ENCODE measurements at regions not wholly inside any gene's neighbourhood (a gene's known extent, or its start where the extent isn't known, plus 50 kb on each side); places are given as distances from the start of the nearest gene placed in this dataset.

DNA sequence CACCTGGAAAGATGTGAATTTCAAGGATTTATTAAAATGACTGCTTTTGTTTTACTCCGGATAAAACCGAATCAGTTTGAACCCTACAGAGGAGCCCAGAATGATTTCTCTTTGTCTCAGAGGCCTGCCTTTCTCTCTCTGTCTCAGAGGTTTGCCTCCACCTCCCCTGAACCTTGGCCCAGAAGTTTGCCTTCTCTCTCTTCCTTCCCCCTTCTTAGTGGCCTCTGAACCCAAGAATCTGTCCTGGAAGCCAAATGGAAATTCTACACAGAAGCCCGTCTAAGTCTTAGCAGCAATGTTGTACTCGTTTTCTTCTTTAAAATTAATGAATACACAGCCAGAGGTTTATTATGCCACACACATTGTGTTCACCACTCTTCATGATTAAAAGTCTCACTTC lies 200.7 kb downstream of the SOCS6 start:
- Histone ChIP-seq H3K4me1 (ENCODE audit: control insufficient read depth in 1 of 2, insufficient read depth in 2 of 2, low read length in 2 of 2) (peaks cover 15 to 21% of the 10 kb centered on the region in 2 donors), H2AFZ (ENCODE audit: insufficient read depth, low read depth, low read length, poor library complexity, severe bottlenecking) (no peak overlapping the region), H3K4me2 (replicated peaks; ENCODE audit: extremely low read depth, low read length, poor library complexity, severe bottlenecking) (peak overlapping the region; percentile 35), H4K20me1 (ENCODE audit: insufficient read depth, low read length) (no peaks in the 10 kb centered on the region), H3K27ac (ENCODE audit: low read depth in 1 of 2, low read length in 2 of 2) (peak overlapping the region; percentile 58 to 68), H3K4me3 (replicated peaks in 1 of 3; ENCODE audit: low read depth in 2 of 3, low read length in 3 of 3) (peak overlapping the region in 1 of 3 experiments; percentile 2), H3K9ac (ENCODE audit: insufficient read depth, low read length, poor library complexity, severe bottlenecking) (no peak overlapping the region), H3K27me3 (ENCODE audit: control insufficient read depth in 2 of 2, insufficient read depth in 2 of 2, low read length in 2 of 2) (no peaks in the 10 kb centered on the region), H3K79me2 (ENCODE audit: insufficient read depth, low read length) (no peaks in the 10 kb centered on the region), H3K36me3 (replicated peaks in 1 of 2; ENCODE audit: control insufficient read depth in 1 of 2, insufficient read depth in 2 of 2, low read length in 2 of 2) (no peaks in the 10 kb centered on the region), H3K9me3 (replicated peaks in 1 of 2; ENCODE audit: control insufficient read depth in 1 of 2, insufficient read depth in 1 of 2, low read length in 2 of 2) (no peaks in the 10 kb centered on the region)
- H3K27ac Mint-ChIP-seq = peak overlapping the region; percentile 82 to 96 (median 92)
- no peak for DNase-seq
- WGBS (ENCODE audit: insufficient coverage) = 22% methylated on average over 3 of the region's 4 CpGs
- peaks cover 14% of the 10 kb centered on the region for H3K4me1 Mint-ChIP-seq
- intact Hi-C loops (cut with micrococcal nuclease) = no loop called here
- peak overlapping the region; percentile 46 to 56 for H3K4me3 Mint-ChIP-seq
- TF ChIP-seq, protein P1, sequence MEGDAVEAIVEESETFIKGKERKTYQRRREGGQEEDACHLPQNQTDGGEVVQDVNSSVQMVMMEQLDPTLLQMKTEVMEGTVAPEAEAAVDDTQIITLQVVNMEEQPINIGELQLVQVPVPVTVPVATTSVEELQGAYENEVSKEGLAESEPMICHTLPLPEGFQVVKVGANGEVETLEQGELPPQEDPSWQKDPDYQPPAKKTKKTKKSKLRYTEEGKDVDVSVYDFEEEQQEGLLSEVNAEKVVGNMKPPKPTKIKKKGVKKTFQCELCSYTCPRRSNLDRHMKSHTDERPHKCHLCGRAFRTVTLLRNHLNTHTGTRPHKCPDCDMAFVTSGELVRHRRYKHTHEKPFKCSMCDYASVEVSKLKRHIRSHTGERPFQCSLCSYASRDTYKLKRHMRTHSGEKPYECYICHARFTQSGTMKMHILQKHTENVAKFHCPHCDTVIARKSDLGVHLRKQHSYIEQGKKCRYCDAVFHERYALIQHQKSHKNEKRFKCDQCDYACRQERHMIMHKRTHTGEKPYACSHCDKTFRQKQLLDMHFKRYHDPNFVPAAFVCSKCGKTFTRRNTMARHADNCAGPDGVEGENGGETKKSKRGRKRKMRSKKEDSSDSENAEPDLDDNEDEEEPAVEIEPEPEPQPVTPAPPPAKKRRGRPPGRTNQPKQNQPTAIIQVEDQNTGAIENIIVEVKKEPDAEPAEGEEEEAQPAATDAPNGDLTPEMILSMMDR (IDR thresholded peaks at IDR 0.05) = no peak
- H3K36me3 Mint-ChIP-seq = no peaks in the 10 kb centered on the region
- no peaks in the 10 kb centered on the region for H3K27me3 Mint-ChIP-seq (ENCODE audit: low read depth in 3 of 3)
- peaks cover 0 to 4% (median 0%) of the 10 kb centered on the region in 7 donors for H3K9me3 Mint-ChIP-seq

DNA sequence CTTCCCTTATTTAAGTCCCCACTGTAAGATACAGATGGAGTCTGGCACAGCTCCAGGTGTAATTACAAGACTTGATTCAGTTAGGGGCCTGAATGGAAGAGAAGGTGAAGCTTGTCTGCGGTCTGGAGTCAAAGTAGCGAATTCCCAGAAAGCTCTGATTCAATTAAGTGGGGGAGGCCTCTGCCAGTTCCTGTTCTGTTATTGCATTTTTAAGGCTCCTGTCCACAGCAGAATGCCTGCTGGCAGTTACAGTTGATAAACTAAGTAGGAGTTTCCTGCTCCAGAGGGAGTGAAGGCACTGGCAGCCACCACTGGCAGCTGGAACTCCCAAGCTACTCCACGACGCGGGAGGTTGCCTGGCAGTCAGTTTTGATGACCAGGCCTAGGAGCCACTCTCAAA lies 181.1 kb downstream of the SOCS6 start:
- TF ChIP-seq, protein P1 (IDR thresholded peaks at IDR 0.05) = no peak
- Mint-ChIP-seq H3K4me3 (no peak overlapping the region), H3K36me3 (no peaks in the 10 kb centered on the region), H3K27ac (no peak overlapping the region), H3K27me3 (ENCODE audit: low read depth in 3 of 3) (no peaks in the 10 kb centered on the region), H3K4me1 (peaks cover under 1% of the 10 kb centered on the region), H3K9me3 (peaks cover 0 to 3% (median 0%) of the 10 kb centered on the region in 7 donors)
- 48% methylated on average over 2 of the region's 5 CpGs for WGBS (ENCODE audit: insufficient coverage)
- H3K79me2 ChIP-seq (ENCODE audit: insufficient read depth, low read length) = no peaks in the 10 kb centered on the region
- peaks cover 0 to under 1% of the 10 kb centered on the region in 2 donors for H3K4me1 ChIP-seq (ENCODE audit: control insufficient read depth in 1 of 2, insufficient read depth in 2 of 2, low read length in 2 of 2)
- intact Hi-C loops (cut with micrococcal nuclease) = no loop called here
- no peaks in the 10 kb centered on the region for H3K36me3 ChIP-seq (replicated peaks in 1 of 2; ENCODE audit: control insufficient read depth in 1 of 2, insufficient read depth in 2 of 2, low read length in 2 of 2)
- H3K4me2 ChIP-seq (replicated peaks; ENCODE audit: extremely low read depth, low read length, poor library complexity, severe bottlenecking) = no peak overlapping the region
- DNase-seq = no peak
- no peak overlapping the region for H3K4me3 ChIP-seq (replicated peaks in 1 of 3; ENCODE audit: low read depth in 2 of 3, low read length in 3 of 3)
- no peaks in the 10 kb centered on the region for H3K27me3 ChIP-seq (ENCODE audit: control insufficient read depth in 2 of 2, insufficient read depth in 2 of 2, low read length in 2 of 2)
- no peaks in the 10 kb centered on the region for H3K9me3 ChIP-seq (replicated peaks in 1 of 2; ENCODE audit: control insufficient read depth in 1 of 2, insufficient read depth in 1 of 2, low read length in 2 of 2)
- no peak overlapping the region for H2AFZ ChIP-seq (ENCODE audit: insufficient read depth, low read depth, low read length, poor library complexity, severe bottlenecking)
- H3K9ac ChIP-seq (ENCODE audit: insufficient read depth, low read length, poor library complexity, severe bottlenecking) = no peak overlapping the region
- no peak overlapping the region for H3K27ac ChIP-seq (ENCODE audit: low read depth in 1 of 2, low read length in 2 of 2)
- no peaks in the 10 kb centered on the region for H4K20me1 ChIP-seq (ENCODE audit: insufficient read depth, low read length)

Data from CD14-positive monocyte (primary cell).